DMS153 treated with DMSO at 0.1 percent for 48 hours (cell line): ENCODE measurements at regions not wholly inside any gene's neighbourhood (a gene's known extent, or its start where the extent isn't known, plus 50 kb on each side); places are given as distances from the start of the nearest gene placed in this dataset.

Experiments used
- DNase-seq: peaks from one replicate; lab custom pipeline; 2025; ENCODE audit not compliant: unreplicated experiment; lab: John Stamatoyannopoulos, UW

- DNase-seq, result no peak
Observed at GRCh38 chr13:103547914-103548313, 481.7 kb upstream of the SLC10A2 start.

- no peak for DNase-seq
Observed at GRCh38 chr13:103546271-103546670, 480.1 kb upstream of the SLC10A2 start.

- no peak for DNase-seq
Observed at GRCh38 chr13:103542648-103543047, 476.4 kb upstream of the SLC10A2 start.

- DNase-seq, result no peak
Observed at GRCh38 chr13:103540382-103540765, 474.2 kb upstream of the SLC10A2 start.

DNA sequence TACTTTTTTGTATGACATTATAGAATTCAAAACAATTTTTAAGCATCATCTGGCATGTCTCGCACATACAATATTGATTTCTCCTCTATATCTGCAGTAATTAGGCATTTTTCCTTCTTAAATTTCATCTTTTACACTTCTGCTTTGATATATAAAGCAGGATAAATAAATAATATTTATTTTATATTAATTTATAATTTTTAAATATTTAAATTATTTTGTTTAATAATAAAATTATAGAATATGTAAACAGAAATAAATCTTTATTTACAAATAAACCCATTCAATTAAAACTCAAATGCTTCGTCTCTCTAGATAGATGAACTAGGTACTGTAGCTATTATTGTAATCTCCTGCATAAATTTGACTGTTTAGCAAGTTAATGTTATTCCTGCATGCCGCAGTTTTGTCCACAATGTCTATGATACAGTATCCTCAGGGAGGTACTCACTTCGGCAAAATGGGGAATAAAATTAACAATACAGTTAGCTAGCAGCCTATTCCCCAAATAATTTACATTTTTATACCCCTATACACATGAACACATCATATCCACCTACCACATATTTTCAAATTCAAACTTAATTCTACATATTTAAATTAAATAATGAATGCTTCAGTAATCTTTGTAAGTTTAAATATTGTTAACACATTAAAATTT, 473.6 kb upstream of the SLC10A2 start:
- no peak for DNase-seq

DNA sequence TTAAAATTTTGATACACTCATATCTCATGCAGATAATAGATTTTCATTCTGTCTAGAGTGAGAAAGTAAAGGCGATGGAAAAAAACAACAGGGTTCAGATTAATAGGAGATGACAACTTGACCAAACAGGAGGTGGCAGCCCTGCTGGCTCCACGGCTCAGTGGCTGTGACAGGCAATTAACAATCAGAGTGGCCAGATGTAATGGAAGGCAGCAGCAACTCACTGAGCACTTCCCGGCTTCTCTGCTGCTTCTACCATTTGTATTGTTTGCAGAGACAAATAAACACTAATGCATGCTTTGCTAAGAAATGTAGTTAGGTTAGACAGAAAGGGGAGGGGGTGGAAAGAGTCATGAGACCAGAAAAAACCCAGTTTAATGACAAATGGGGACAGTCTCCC, 473.0 kb upstream of the SLC10A2 start:
- peak; percentile 13 for DNase-seq

- no peak for DNase-seq
Observed at GRCh38 chr13:103537616-103538015, 471.4 kb upstream of the SLC10A2 start.

DNA sequence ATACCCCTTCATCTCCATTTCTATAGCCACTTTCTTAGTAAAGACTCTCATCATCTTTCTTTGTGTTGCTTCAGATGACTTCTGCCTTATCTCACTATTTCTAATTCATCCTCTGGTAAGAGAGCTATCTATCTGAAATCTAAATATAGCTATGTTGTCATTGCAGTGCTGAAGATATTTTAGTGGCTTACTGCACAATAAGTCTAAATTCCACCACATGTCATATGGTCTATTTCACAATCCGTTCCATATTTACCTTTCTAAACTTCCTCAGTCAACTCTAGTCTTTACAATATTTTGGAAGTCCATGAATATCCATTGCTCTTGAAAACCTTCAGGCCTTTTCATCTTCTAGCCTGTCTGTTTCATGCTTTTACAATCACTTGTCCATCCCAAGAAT, 465.1 kb upstream of the SLC10A2 start:
- DNase-seq, result no peak

DNA sequence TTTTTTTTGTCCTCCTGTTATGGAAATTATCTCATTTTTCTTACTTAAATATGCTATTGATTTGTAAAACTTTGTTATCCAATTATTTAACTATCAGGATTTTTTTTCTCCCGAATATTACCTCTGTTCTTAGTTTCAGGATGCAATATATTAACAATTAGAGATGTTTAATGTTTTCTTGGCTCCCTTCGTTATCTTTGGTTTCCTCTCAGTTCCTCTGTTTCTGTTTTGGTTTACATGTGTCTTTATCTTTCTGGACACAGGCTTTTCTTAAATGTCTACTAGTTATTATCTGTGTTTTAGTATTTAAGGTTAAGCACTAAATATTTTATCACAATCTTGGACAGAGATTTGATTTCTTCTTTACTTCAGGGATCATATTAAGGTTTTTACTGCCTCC, 462.2 kb upstream of the SLC10A2 start:
- DNase-seq, result no peak

GRCh38 chr13:103525530-103525929, 459.3 kb upstream of the SLC10A2 start:
- no peak for DNase-seq

DNA sequence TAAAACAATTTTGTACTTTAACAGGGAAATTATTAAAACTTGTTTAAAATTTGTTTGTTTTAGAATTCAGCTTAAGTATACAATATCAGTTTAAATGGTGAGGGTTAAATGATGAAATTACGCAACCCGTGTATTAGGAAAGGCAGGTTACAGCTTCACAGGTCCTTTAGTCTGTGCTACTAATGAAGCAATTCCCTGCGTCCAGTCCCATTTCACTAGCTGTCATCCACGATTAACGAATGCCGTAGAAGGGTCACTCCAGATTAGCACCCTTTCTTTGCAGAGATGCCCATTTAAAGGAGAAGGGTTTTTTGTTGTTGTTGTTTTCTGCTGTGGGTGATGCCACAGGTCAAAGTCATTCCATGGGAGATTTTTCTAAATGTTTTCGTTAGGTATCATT, 457.6 kb upstream of the SLC10A2 start:
- no peak for DNase-seq

GRCh38 chr13:103521532-103521931, 455.3 kb upstream of the SLC10A2 start:
- DNase-seq, result no peak

GRCh38 chr13:103517768-103518102, 451.5 kb upstream of the SLC10A2 start:
- no peak for DNase-seq

- no peak for DNase-seq
Observed at GRCh38 chr13:103517066-103517767, 451.0 kb upstream of the SLC10A2 start.

DNA sequence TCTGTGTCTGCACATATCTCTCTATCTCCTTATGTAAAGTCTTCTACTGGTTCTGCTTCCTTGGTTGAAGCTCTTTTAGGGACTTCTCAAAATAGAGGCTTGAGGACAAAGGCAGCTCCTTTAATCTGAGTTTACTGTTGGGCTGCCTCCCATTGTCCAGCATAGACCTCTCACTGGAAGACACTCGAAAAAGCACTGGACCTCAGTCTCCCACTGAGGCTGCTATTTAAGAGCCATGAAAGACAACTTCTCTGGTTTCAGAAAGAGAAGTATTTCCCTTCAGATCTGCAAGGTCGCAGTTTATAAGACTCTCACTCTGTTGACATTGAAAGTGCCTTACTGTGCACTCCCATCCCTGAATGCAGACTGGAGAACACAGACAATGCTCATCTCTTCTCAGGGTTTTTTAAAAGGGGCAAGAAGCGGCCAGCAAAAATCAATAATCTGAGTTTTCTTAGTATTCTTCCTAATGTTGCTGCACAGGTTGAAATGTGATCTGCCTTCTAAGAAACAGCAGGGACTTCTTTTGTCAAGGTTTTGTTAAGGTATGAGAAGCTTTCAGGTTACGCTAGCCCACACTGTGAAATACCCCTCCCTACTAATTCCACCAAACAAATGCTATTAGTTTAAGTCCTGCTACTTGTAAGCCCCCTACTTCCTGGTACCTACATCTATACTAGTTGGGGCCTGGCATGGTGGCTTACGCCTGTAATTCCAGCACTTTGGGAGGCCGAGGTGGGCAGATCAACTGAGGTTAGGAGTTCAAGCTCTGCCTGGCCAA, 450.0 kb upstream of the SLC10A2 start:
- DNase-seq, result no peak

GRCh38 chr13:103515410-103515809, 449.2 kb upstream of the SLC10A2 start:
- no peak for DNase-seq

GRCh38 chr13:103514619-103515018, 448.4 kb upstream of the SLC10A2 start:
- DNase-seq, result no peak

DNA sequence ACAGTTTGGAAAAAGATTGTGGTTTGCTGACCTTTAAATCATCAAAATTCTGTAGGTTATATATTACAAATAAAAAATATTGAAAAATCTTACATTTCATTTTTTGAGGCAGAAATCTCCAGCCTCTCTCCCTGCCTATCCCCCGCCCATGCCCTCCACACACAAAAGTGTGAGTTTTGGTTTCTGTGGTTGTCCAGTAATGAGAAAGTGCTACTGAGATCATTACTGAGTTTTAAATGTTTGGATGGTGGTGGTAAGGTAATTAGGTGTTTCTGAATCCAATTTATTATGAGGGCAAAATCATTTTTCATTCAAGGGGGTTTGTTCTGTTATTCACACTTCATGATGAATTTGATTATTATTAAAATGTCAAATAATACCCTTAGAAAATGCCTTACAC, 448.0 kb upstream of the SLC10A2 start:
- no peak for DNase-seq

GRCh38 chr13:103510007-103510535, 443.9 kb upstream of the SLC10A2 start:
- DNase-seq, result no peak

- DNase-seq, result no peak
Observed at GRCh38 chr13:103497404-103497803, 431.2 kb upstream of the SLC10A2 start.

- DNase-seq, result no peak
Observed at GRCh38 chr13:103487841-103488240, 421.6 kb upstream of the SLC10A2 start.

DNA sequence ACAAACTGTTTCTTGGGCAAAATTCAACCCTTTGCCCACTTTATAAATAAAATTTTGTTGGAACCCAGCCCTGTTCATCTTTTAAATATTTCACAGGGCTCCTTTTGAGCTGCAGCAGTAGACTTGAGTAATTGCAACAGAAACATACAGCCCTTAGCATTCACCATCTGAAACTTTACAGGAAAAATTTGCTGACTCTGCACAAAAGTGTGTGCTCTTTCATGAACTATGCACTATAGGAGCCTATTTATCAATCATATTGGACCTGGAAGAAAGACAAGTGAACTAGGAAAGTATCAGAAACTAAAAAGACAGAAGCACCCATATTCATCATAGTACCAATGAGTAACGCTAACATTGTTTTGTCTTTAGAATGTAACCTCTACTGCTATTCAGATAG, 406.9 kb upstream of the SLC10A2 start:
- no peak for DNase-seq
